HTR-8/SVneo (cell line): ENCODE measurements at regions not wholly inside any gene's neighbourhood (a gene's known extent, or its start where the extent isn't known, plus 50 kb on each side); places are given as distances from the start of the nearest gene placed in this dataset.
A peak's percentile ranks its signal among the peaks of the same experiment; 100 is the strongest.

Experiments
- DNase-seq: peaks from one replicate; pipeline ENCODE4 v3.0.0; 2011; ENCODE audit warnings: low spot score, mixed read lengths; ENCODE audit not compliant: insufficient read length
- FAIRE-seq: peaks from 2 replicates; lab custom pipeline; 2011; peaks lifted over from hg19 to GRCh38; lab: Jason Lieb, UNC

GRCh38 chr4:159977907-159978617, 875.2 kb downstream of the RAPGEF2 start:
- DNase-seq (no peak), FAIRE-seq (no peak)

GRCh38 chr4:159979351-159979750, 876.5 kb downstream of the RAPGEF2 start:
- no peak for FAIRE-seq

GRCh38 chr4:159979953-159980352, 877.1 kb downstream of the RAPGEF2 start:
- FAIRE-seq: no peak
- DNase-seq: no peak

More at GRCh38 chr4:159979351-159979750, 876.5 kb downstream of the RAPGEF2 start:
- DNase-seq: no peak

GRCh38 chr4:159980826-159981468, 878.1 kb downstream of the RAPGEF2 start:
- no peak for DNase-seq

GRCh38 chr4:159981469-159981856, 878.6 kb downstream of the RAPGEF2 start:
- FAIRE-seq: no peak
- DNase-seq: no peak

More at GRCh38 chr4:159980826-159981468, 878.1 kb downstream of the RAPGEF2 start:
- FAIRE-seq: no peak

- FAIRE-seq (no peak), DNase-seq (no peak)
Observed at GRCh38 chr4:159983082-159983481, 880.2 kb downstream of the RAPGEF2 start.

- FAIRE-seq: no peak
Observed at GRCh38 chr4:160009656-160010493, 907.0 kb downstream of the RAPGEF2 start.

GRCh38 chr4:160019936-160020335, 917.1 kb downstream of the RAPGEF2 start:
- DNase-seq (no peak), FAIRE-seq (no peak)

More at GRCh38 chr4:160009656-160010493, 907.0 kb downstream of the RAPGEF2 start:
- no peak for DNase-seq

GRCh38 chr4:160020804-160021203, 917.9 kb downstream of the RAPGEF2 start:
- no peak for FAIRE-seq
- DNase-seq: no peak

GRCh38 chr4:160021870-160022269, 919.0 kb downstream of the RAPGEF2 start:
- DNase-seq (no peak), FAIRE-seq (no peak)

- no peak for DNase-seq
- FAIRE-seq: peak; percentile 55
Observed at GRCh38 chr4:160026721-160027120, 923.8 kb downstream of the RAPGEF2 start.

- FAIRE-seq (no peak), DNase-seq (no peak)
Observed at GRCh38 chr4:160034501-160034900, 931.6 kb downstream of the RAPGEF2 start.

- FAIRE-seq (no peak), DNase-seq (no peak)
Observed at GRCh38 chr4:160038615-160039014, 935.7 kb downstream of the RAPGEF2 start.

- DNase-seq (no peak), FAIRE-seq (no peak)
Observed at GRCh38 chr4:160044693-160045092, 941.8 kb downstream of the RAPGEF2 start.

GRCh38 chr4:160082432-160083207, 979.7 kb downstream of the RAPGEF2 start:
- DNase-seq (no peak), FAIRE-seq (no peak)

- DNase-seq (no peak), FAIRE-seq (no peak)
Observed at GRCh38 chr4:160091631-160092030, 988.8 kb downstream of the RAPGEF2 start.

- FAIRE-seq (no peak), DNase-seq (no peak)
Observed at GRCh38 chr4:160100316-160100715, 997.4 kb downstream of the RAPGEF2 start.

GRCh38 chr4:160110891-160111290, 1008.0 kb downstream of the RAPGEF2 start:
- DNase-seq (no peak), FAIRE-seq (no peak)

- peak; percentile 70 for FAIRE-seq
- no peak for DNase-seq
Observed at GRCh38 chr4:160117686-160118085, 1014.8 kb downstream of the RAPGEF2 start.
